H1 (cell line): ENCODE measurements at regions not wholly inside any gene's neighbourhood (a gene's known extent, or its start where the extent isn't known, plus 50 kb on each side); places are given as distances from the start of the nearest gene placed in this dataset.

Experiments used
- CTCF ChIA-PET: fragments of 300-600 bp; sonication (Branson Sonifier 250); formaldehyde crosslinking; loops from one replicate; lab custom pipeline; 2021; ENCODE audit not compliant: partially characterized antibody; lab: Charles Lee
- POLR2A ChIA-PET: fragments of 300-600 bp; sonication (Branson Sonifier 250); formaldehyde crosslinking; loops from one replicate; lab custom pipeline; 2021; ENCODE audit warnings: inconsistent platforms; ENCODE audit not compliant: partially characterized antibody; lab: Charles Lee
- DNase-seq, 2 experiments: peaks; one replicate each; pipeline versions ENCODE4 v3.0.0 to v3.0.0-alpha.2; 2010 to 2022; ENCODE audit warnings: low spot score in 2 of 2, low read depth in 1 of 2, mixed read lengths in 1 of 2
- FAIRE-seq: peaks from 2 replicates; lab custom pipeline; 2011; peaks lifted over from hg19 to GRCh38; lab: Jason Lieb, UNC
- H2AFZ ChIP-seq: 2 replicates; pipeline ENCODE4 v1.8.1; 2012; ENCODE audit warnings: low read length, inconsistent platforms
- H2AK5ac ChIP-seq: 2 replicates; pipeline ENCODE4 v1.6.1; 2013; ENCODE audit warnings: low read depth, low read length
- H2BK120ac ChIP-seq: replicated peaks from 2 replicates; pipeline ENCODE3; 2013; ENCODE audit warnings: low read depth, low read length, inconsistent platforms
- H2BK12ac ChIP-seq: 2 replicates; pipeline ENCODE4 v1.6.1; 2013; ENCODE audit warnings: low read depth, low read length
- H2BK15ac ChIP-seq: 2 replicates; pipeline ENCODE4 v1.6.1; 2013; ENCODE audit warnings: low read length
- H2BK20ac ChIP-seq: 2 replicates; pipeline ENCODE4 v1.6.1; 2013; ENCODE audit warnings: low read length
- H2BK5ac ChIP-seq: 2 replicates; pipeline ENCODE4 v1.6.1; 2013; ENCODE audit warnings: low read depth, low read length
- H3K14ac ChIP-seq: 2 replicates; pipeline ENCODE4 v1.6.1; 2013; ENCODE audit warnings: inconsistent platforms; ENCODE audit not compliant: insufficient read length
- H3K18ac ChIP-seq: 2 replicates; pipeline ENCODE4 v1.6.1; 2013; ENCODE audit warnings: low read length; ENCODE audit errors: extremely low read depth
- H3K23ac ChIP-seq: 2 replicates; pipeline ENCODE4 v1.6.1; 2013; ENCODE audit warnings: inconsistent platforms; ENCODE audit not compliant: insufficient read length
- H3K23me2 ChIP-seq: 2 replicates; pipeline ENCODE4 v1.6.1; 2013; ENCODE audit warnings: low read depth, low read length
- H3K27ac ChIP-seq: 2 replicates; pipeline ENCODE4 v1.6.1; 2011; ENCODE audit warnings: low read depth, low read length, inconsistent platforms
- H3K27me3 ChIP-seq, 4 experiments: replicated peaks in 1 of 4; 1 replicate in 1 of 4; 2 replicates in 3 of 4; pipeline versions ENCODE4 v1.6.1 to v1.8.1; 2011 to 2013; ENCODE audit warnings: low read length in 3 of 4, mild to moderate bottlenecking in 3 of 4, inconsistent platforms in 2 of 4, mixed read lengths in 2 of 4, moderate library complexity in 1 of 4; ENCODE audit not compliant: control insufficient read depth in 3 of 4, insufficient read depth in 3 of 4; ENCODE audit errors: extremely low read depth in 1 of 4
- H3K36me3 ChIP-seq, 4 experiments: 2 replicates each; pipeline versions ENCODE4 v1.6.1 to v1.8.1; 2011 to 2013; ENCODE audit warnings: mild to moderate bottlenecking in 4 of 4, low read length in 3 of 4, moderate library complexity in 2 of 4, control low read depth in 1 of 4, inconsistent platforms in 1 of 4; ENCODE audit not compliant: insufficient read depth in 4 of 4, control insufficient read depth in 2 of 4
- H3K4ac ChIP-seq: replicated peaks from 2 replicates; pipeline ENCODE3; 2013; ENCODE audit warnings: low read length, low read depth, mixed read lengths, inconsistent platforms; ENCODE audit not compliant: insufficient read length
- H3K4me1 ChIP-seq, 4 experiments: replicated peaks in 1 of 4; 1 replicate in 1 of 4; 2 replicates in 3 of 4; pipeline versions ENCODE4 v1.6.1 to v1.8.1; 2011 to 2013; ENCODE audit warnings: low read length in 3 of 4, inconsistent platforms in 2 of 4, mixed read lengths in 1 of 4; ENCODE audit not compliant: insufficient read depth in 4 of 4, control insufficient read depth in 3 of 4
- H3K4me2 ChIP-seq, 2 experiments: 2 replicates each; pipeline versions ENCODE4 v1.6.1 to v1.8.1; 2011 to 2013; ENCODE audit warnings: low read depth in 2 of 2, low read length in 2 of 2, control low read depth in 1 of 2, inconsistent platforms in 1 of 2, mild to moderate bottlenecking in 1 of 2; ENCODE audit not compliant: insufficient read depth in 1 of 2
- H3K4me3 ChIP-seq, 4 experiments: fragments of 200-600, 300-600 bp in 1 of 4; sonication (generic), shearing (Covaris generic), sonication (Bioruptor Twin) in 1 of 4; 2 replicates each; pipeline versions ENCODE4 v1.5.1 to v1.8.1; 2011 to 2016; ENCODE audit warnings: low read length in 4 of 4, low read depth in 3 of 4, control low read depth in 2 of 4, inconsistent platforms in 2 of 4, mild to moderate bottlenecking in 2 of 4, mixed read lengths in 1 of 4, moderate library complexity in 1 of 4; ENCODE audit not compliant: insufficient read depth in 2 of 4; ENCODE audit errors: extremely low read depth in 1 of 4
- H3K56ac ChIP-seq: replicated peaks from 2 replicates; pipeline ENCODE3; 2013; ENCODE audit warnings: low read depth, mild to moderate bottlenecking, mixed read lengths, low read length, inconsistent platforms; ENCODE audit not compliant: insufficient read length
- H3K79me1 ChIP-seq: 2 replicates; pipeline ENCODE4 v1.6.1; 2013; ENCODE audit warnings: low read depth, low read length, control low read depth
- H3K79me2 ChIP-seq, 2 experiments: 2 replicates each; pipeline versions ENCODE4 v1.6.1 to v1.8.1; 2012 to 2013; ENCODE audit warnings: low read length in 2 of 2, mild to moderate bottlenecking in 2 of 2, inconsistent platforms in 1 of 2; ENCODE audit not compliant: insufficient read depth in 2 of 2, control insufficient read depth in 1 of 2
- H3K9ac ChIP-seq, 4 experiments: replicated peaks in 1 of 4; 1 replicate in 1 of 4; 2 replicates in 3 of 4; pipeline versions ENCODE4 v1.6.1 to v1.8.1; 2011 to 2013; ENCODE audit warnings: low read depth in 3 of 4, low read length in 3 of 4, control low read depth in 2 of 4, mild to moderate bottlenecking in 2 of 4, moderate library complexity in 2 of 4, inconsistent platforms in 1 of 4; ENCODE audit errors: extremely low read depth in 1 of 4
- H3K9me3 ChIP-seq, 2 experiments: 2 replicates each; pipeline versions ENCODE4 v1.6.1 to v1.8.1; 2012 to 2013; ENCODE audit warnings: mild to moderate bottlenecking in 2 of 2, moderate library complexity in 2 of 2, control low read depth in 1 of 2, inconsistent platforms in 1 of 2, low read depth in 1 of 2, low read length in 1 of 2, mixed read lengths in 1 of 2; ENCODE audit not compliant: insufficient read depth in 2 of 2
- H4K20me1 ChIP-seq, 2 experiments: replicated peaks in 1 of 2; 2 replicates each; pipeline versions ENCODE3 to v1.8.1; 2011 to 2013; ENCODE audit warnings: inconsistent platforms in 2 of 2, low read length in 2 of 2, mild to moderate bottlenecking in 1 of 2; ENCODE audit not compliant: insufficient read depth in 2 of 2, control insufficient read depth in 1 of 2
- H4K5ac ChIP-seq: 2 replicates; pipeline ENCODE4 v1.6.1; 2013; ENCODE audit warnings: low read length, low read depth, mixed read lengths, inconsistent platforms; ENCODE audit not compliant: insufficient read length
- H4K8ac ChIP-seq: 2 replicates; pipeline ENCODE4 v1.8.0; 2013; ENCODE audit warnings: mild to moderate bottlenecking, moderate library complexity, low read length, inconsistent platforms; ENCODE audit not compliant: insufficient read depth; ENCODE audit errors: extremely low read depth
- H4K91ac ChIP-seq: replicated peaks from 2 replicates; pipeline ENCODE3; 2013; ENCODE audit warnings: low read length, mixed read lengths, inconsistent platforms; ENCODE audit not compliant: insufficient read length
- HDAC2 ChIP-seq, 2 experiments: fragments of 300-600 bp in 1 of 2; sonication (generic) in 1 of 2; IDR thresholded peaks; 2 replicates each; pipeline ENCODE4 v1.6.1; 2011 to 2012; ENCODE audit warnings: low read depth in 2 of 2, low read length in 2 of 2, mild to moderate bottlenecking in 2 of 2, moderate library complexity in 2 of 2, borderline replicate concordance in 1 of 2, inconsistent platforms in 1 of 2
- JUND ChIP-seq: IDR thresholded peaks from 2 replicates; pipeline ENCODE4 v1.6.1; 2011; ENCODE audit warnings: mild to moderate bottlenecking, improper control_type of control experiment, low read length
- WGBS, 2 experiments: shearing (Covaris generic) in 1 of 2; methylation state at CpG; one replicate each; pipeline versions ENCODE4 v1.1.6 to v1.1.7; 2013 to 2015; ENCODE audit warnings: low lambda C conversion rate in 2 of 2, mixed read lengths in 2 of 2, inconsistent platforms in 1 of 2, low coverage in 1 of 2, missing lambda C conversion rate in 1 of 2; ENCODE audit not compliant: insufficient replicate concordance in 2 of 2, insufficient coverage in 1 of 2, insufficient read length in 1 of 2; ENCODE audit errors: extremely low coverage in 1 of 2, missing lambda C conversion rate in 1 of 2; 5-methylcytosine and 5-hydroxymethylcytosine counted together
- TF ChIP-seq, protein P1 (sequence below): IDR thresholded peaks from 2 replicates; pipeline ENCODE4 v1.6.1; 2012; ENCODE audit warnings: inconsistent platforms

DNA sequence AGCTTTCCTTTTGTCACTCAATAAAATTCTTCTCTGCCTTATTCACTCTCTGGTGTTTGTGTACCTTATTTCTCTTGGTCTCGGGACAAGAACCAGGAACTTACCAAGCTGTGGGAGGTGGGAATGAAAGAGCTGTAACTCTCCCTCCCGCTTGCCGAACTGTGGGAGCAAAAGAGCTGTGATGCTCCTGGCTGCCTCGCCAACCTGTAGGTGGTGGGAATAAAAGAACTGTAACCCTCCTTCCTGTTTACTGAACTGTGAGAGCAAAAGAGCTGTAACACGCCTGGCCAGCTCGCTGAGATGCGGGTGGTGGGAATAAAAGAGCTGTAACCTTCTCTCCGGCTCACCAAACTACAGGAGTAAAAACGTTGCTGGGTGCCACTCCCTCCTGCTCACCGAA, 314.1 kb upstream of the LRIG3 start:
- no peak overlapping the region for H2BK20ac ChIP-seq
- no peaks in the 10 kb centered on the region for H3K79me2 ChIP-seq
- no peak overlapping the region for H3K27ac ChIP-seq
- FAIRE-seq, result no peak
- H2BK120ac ChIP-seq, result no peak overlapping the region
- no peak overlapping the region for H4K5ac ChIP-seq
- no peak for DNase-seq
- H2BK12ac ChIP-seq, result no peak overlapping the region
- no peaks in the 10 kb centered on the region for H3K27me3 ChIP-seq
- no peak overlapping the region for H3K4ac ChIP-seq
- H3K4me1 ChIP-seq, result peaks cover 0 to 6% (median 3%) of the 10 kb centered on the region in 4 experiments; a peak in 2 of 7 replicates
- H4K20me1 ChIP-seq, result no peaks in the 10 kb centered on the region
- no peak overlapping the region for H3K4me2 ChIP-seq
- no peaks in the 10 kb centered on the region for H3K9me3 ChIP-seq
- H3K14ac ChIP-seq, result no peak overlapping the region
- H3K9ac ChIP-seq, result no peak overlapping the region
- TF ChIP-seq HDAC2 (IDR thresholded peaks at IDR 0.05; ENCODE audit: borderline replicate concordance in 1 of 2, low read depth in 2 of 2, low read length in 2 of 2) (no peak), JUND (no peak)
- TF ChIP-seq, protein P1, sequence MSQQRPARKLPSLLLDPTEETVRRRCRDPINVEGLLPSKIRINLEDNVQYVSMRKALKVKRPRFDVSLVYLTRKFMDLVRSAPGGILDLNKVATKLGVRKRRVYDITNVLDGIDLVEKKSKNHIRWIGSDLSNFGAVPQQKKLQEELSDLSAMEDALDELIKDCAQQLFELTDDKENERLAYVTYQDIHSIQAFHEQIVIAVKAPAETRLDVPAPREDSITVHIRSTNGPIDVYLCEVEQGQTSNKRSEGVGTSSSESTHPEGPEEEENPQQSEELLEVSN, result 0 out of 2 replicates have a peak, but pooled peaks have one; percentile 14
- H3K23ac ChIP-seq, result no peak overlapping the region
- 74% methylated on average over 10 of the region's 10 CpGs; no CpG with 5 or more reads in 1 of the 2 experiments for WGBS, 2 experiments
- no peaks in the 10 kb centered on the region for H3K79me1 ChIP-seq
- no peak overlapping the region for H4K91ac ChIP-seq
- H3K18ac ChIP-seq, result no peak overlapping the region
- no peak overlapping the region for H2BK5ac ChIP-seq
- H3K4me3 ChIP-seq, result no peak overlapping the region
- H2AK5ac ChIP-seq, result no peak overlapping the region
- no peak overlapping the region for H4K8ac ChIP-seq
- no peak overlapping the region for H3K56ac ChIP-seq
- H3K36me3 ChIP-seq, result no peaks in the 10 kb centered on the region
- H2AFZ ChIP-seq, result peak overlapping the region; percentile 88
- ChIA-PET CTCF (interaction anchor here (1.8 kb wide), 1 partner anchor 11 kb away, joined by 5 read pairs; no protein-coding TSS in a partner anchor), POLR2A (no interaction called here)
- no peak overlapping the region for H2BK15ac ChIP-seq
- no peaks in the 10 kb centered on the region for H3K23me2 ChIP-seq
